IMR-90 (cell line): ENCODE measurements at regions not wholly inside any gene's neighbourhood (a gene's known extent, or its start where the extent isn't known, plus 50 kb on each side); places are given as distances from the start of the nearest gene placed in this dataset.
"Not testable (repeated sequence)": the region's sequence is repeated elsewhere in the genome, so short reads cannot be mapped to it uniquely, and the experiment has no call there.

ENCODE experiments used
- ATAC-seq: fragments of 200-7000 bp; cut with Tn5 transposase; 2 replicates; pipeline ENCODE4 v1.9.1; 2020; ENCODE audit warnings: low read depth, mild to moderate bottlenecking, moderate library complexity
- BruUV-seq: library from RNA; stranded (reverse); fragments of 400-500 nt; replicated peaks from 2 replicates; lab custom pipeline; 2021; lab: Mats Ljungman, UMichigan
- CTCF ChIA-PET: fragments of 300-600 bp; formaldehyde crosslinking; extraction: SDS; loops from one replicate; lab custom pipeline; 2021; ENCODE audit warnings: antibody characterized with exemption; lab: Yijun Ruan, JAX
- POLR2A ChIA-PET: fragments of 300-600 bp; sonication (Branson Sonifier 250); formaldehyde crosslinking; loops from one replicate; lab custom pipeline; 2022; ENCODE audit warnings: antibody characterized with exemption; ENCODE audit not compliant: unreplicated experiment; lab: Charles Lee
- DNase-seq: peaks from one replicate; pipeline ENCODE4 v3.0.0; 2013
- H2AFZ ChIP-seq: replicated peaks from 2 replicates; pipeline ENCODE3; 2013; ENCODE audit warnings: low read length, mild to moderate bottlenecking; ENCODE audit not compliant: poor library complexity
- H2AK5ac ChIP-seq: 2 replicates; pipeline ENCODE4 v1.6.1; 2013; ENCODE audit warnings: low read depth, low read length, inconsistent platforms
- H2AK9ac ChIP-seq: replicated peaks from 2 replicates; pipeline ENCODE3; 2013; ENCODE audit warnings: mild to moderate bottlenecking, low read depth, low read length, moderate library complexity; ENCODE audit not compliant: poor library complexity
- H2BK120ac ChIP-seq: 2 replicates; pipeline ENCODE4 v1.6.1; 2013; ENCODE audit warnings: low read depth, low read length, inconsistent platforms
- H2BK15ac ChIP-seq: 3 replicates; pipeline ENCODE4 v1.6.1; 2013; ENCODE audit warnings: low read depth, low read length, inconsistent platforms
- H2BK20ac ChIP-seq: 2 replicates; pipeline ENCODE4 v1.6.1; 2013; ENCODE audit warnings: low read depth, mild to moderate bottlenecking, inconsistent platforms, low read length, moderate library complexity
- H2BK5ac ChIP-seq: 2 replicates; pipeline ENCODE4 v1.6.1; 2013; ENCODE audit warnings: mild to moderate bottlenecking, low read depth, low read length, inconsistent platforms; ENCODE audit not compliant: poor library complexity, severe bottlenecking
- H3K14ac ChIP-seq: replicated peaks from 2 replicates; pipeline ENCODE4 v1.6.1; 2013; ENCODE audit warnings: low read depth, low read length, inconsistent platforms
- H3K18ac ChIP-seq: 2 replicates; pipeline ENCODE4 v1.6.1; 2013; ENCODE audit warnings: low read depth, low read length, control low read depth
- H3K23ac ChIP-seq: 2 replicates; pipeline ENCODE4 v1.6.1; 2013; ENCODE audit warnings: low read depth, low read length, inconsistent platforms
- H3K27ac ChIP-seq: 2 replicates; pipeline ENCODE4 v1.5.1; 2013; ENCODE audit warnings: mild to moderate bottlenecking, control low read depth, low read length; ENCODE audit not compliant: insufficient read depth
- H3K27me3 ChIP-seq: 2 replicates; pipeline ENCODE4 v1.6.1; 2013; ENCODE audit warnings: low read length; ENCODE audit not compliant: control insufficient read depth, insufficient read depth
- H3K36me3 ChIP-seq: 2 replicates; pipeline ENCODE4 v1.6.1; 2013; ENCODE audit warnings: low read length, mixed read lengths; ENCODE audit not compliant: control insufficient read depth, insufficient read depth
- H3K4ac ChIP-seq: 2 replicates; pipeline ENCODE4 v1.6.1; 2013; ENCODE audit warnings: low read depth, low read length, inconsistent platforms
- H3K4me1 ChIP-seq: 2 replicates; pipeline ENCODE4 v1.6.1; 2013; ENCODE audit warnings: low read length, mixed read lengths; ENCODE audit not compliant: control insufficient read depth, insufficient read depth
- H3K4me2 ChIP-seq: 2 replicates; pipeline ENCODE4 v1.6.1; 2013; ENCODE audit warnings: low read depth, mild to moderate bottlenecking, control low read depth, low read length, moderate library complexity
- H3K4me3 ChIP-seq: 2 replicates; pipeline ENCODE4 v1.5.1; 2013; ENCODE audit warnings: low read depth, mild to moderate bottlenecking, control low read depth, low read length, moderate library complexity; ENCODE audit not compliant: insufficient read depth
- H3K56ac ChIP-seq: 2 replicates; pipeline ENCODE4 v1.6.1; 2013; ENCODE audit warnings: low read length, inconsistent platforms; ENCODE audit not compliant: insufficient read depth; ENCODE audit errors: extremely low read depth
- H3K79me1 ChIP-seq, 2 experiments: 2 replicates each; pipeline ENCODE4 v1.6.1; 2013; ENCODE audit warnings: low read length in 2 of 2, inconsistent platforms in 1 of 2, low read depth in 1 of 2
- H3K9ac ChIP-seq: 2 replicates; pipeline ENCODE4 v1.6.1; 2013; ENCODE audit warnings: low read depth, low read length, control low read depth
- H3K9me1 ChIP-seq: 2 replicates; pipeline ENCODE4 v1.6.1; 2013; ENCODE audit warnings: low read length, inconsistent platforms; ENCODE audit not compliant: insufficient read depth
- H3K9me3 ChIP-seq: 2 replicates; pipeline ENCODE4 v1.6.1; 2013; ENCODE audit warnings: low read length; ENCODE audit not compliant: control insufficient read depth, insufficient read depth
- H4K20me1 ChIP-seq: 2 replicates; pipeline ENCODE4 v1.6.1; 2013; ENCODE audit warnings: low read length, inconsistent platforms; ENCODE audit not compliant: insufficient read depth
- H4K5ac ChIP-seq: 2 replicates; pipeline ENCODE4 v1.6.1; 2013; ENCODE audit warnings: mild to moderate bottlenecking, low read depth, low read length, control low read depth
- H4K8ac ChIP-seq, 2 experiments: 2 replicates each; pipeline ENCODE4 v1.6.1; 2013; ENCODE audit warnings: low read depth in 2 of 2, low read length in 2 of 2, control low read depth in 1 of 2, inconsistent platforms in 1 of 2
- H4K91ac ChIP-seq: 2 replicates; pipeline ENCODE4 v1.6.1; 2013; ENCODE audit warnings: low read depth, low read length, inconsistent platforms; ENCODE audit not compliant: insufficient read depth
- WGBS, 2 experiments: methylation state at CpG; one replicate each; pipeline versions ENCODE4 v1.1.5 to v1.1.7; 2013; ENCODE audit warnings: missing lambda C conversion rate in 2 of 2; ENCODE audit not compliant: insufficient read length in 1 of 2; ENCODE audit errors: extremely low coverage in 2 of 2; 5-methylcytosine and 5-hydroxymethylcytosine counted together
- dilution Hi-C: fragments of 300-500 bp; cut with HindIII; formaldehyde crosslinking; loops from one replicate; pipeline ENCODE4 v1.14.3; 2018; ENCODE audit warnings: low sequenced_read_pairs; ENCODE audit not compliant: unreplicated experiment
- in situ Hi-C: fragments of 300-500 bp; cut with MboI; formaldehyde crosslinking; loops from 3 replicates; pipeline ENCODE4 v1.14.3; 2019; ENCODE audit warnings: low sequenced_read_pairs, inconsistent platforms, mixed read lengths
- intact Hi-C: fragments of 100-400 bp; cut with micrococcal nuclease; formaldehyde crosslinking; loops from 2 replicates; pipeline ENCODE4 v1.10.0; 2022

GRCh38 chr11:67817558-67817957, 143.1 kb upstream of the ALDH3B2 start:
- POLR2A ChIA-PET, H4K5ac ChIP-seq, H4K8ac ChIP-seq, dilution Hi-C loops, BruUV-seq, H3K27me3 ChIP-seq, H3K23ac ChIP-seq, H3K18ac ChIP-seq, DNase-seq, H3K36me3 ChIP-seq, H3K14ac ChIP-seq, H3K4me1 ChIP-seq, in situ Hi-C loops, H3K4me2 ChIP-seq, H3K79me1 ChIP-seq, H3K4ac ChIP-seq, H3K4me3 ChIP-seq, H3K9me1 ChIP-seq, H3K9ac ChIP-seq, H2BK20ac ChIP-seq, ATAC-seq, H2AK9ac ChIP-seq, intact Hi-C loops, H2AFZ ChIP-seq, H3K9me3 ChIP-seq, H2BK120ac ChIP-seq, H4K91ac ChIP-seq, H2BK15ac ChIP-seq, H4K20me1 ChIP-seq, H2BK5ac ChIP-seq, H2AK5ac ChIP-seq, H3K27ac ChIP-seq, H3K56ac ChIP-seq: not testable (repeated sequence)
- CTCF ChIA-PET = interaction anchor here (0.8 kb wide), 1 partner anchor 590 kb away, joined by 3 read pairs; no protein-coding TSS in a partner anchor
- WGBS, 2 experiments = 60% methylated on average over 2 of the region's 21 CpGs; no CpG with 5 or more reads in 1 of the 2 experiments
